AG10803 (cell line): ENCODE measurements at regions not wholly inside any gene's neighbourhood (a gene's known extent, or its start where the extent isn't known, plus 50 kb on each side); places are given as distances from the start of the nearest gene placed in this dataset.

Experiments used
- DNase-seq: peaks from one replicate; pipeline ENCODE4 v3.0.0; 2010; ENCODE audit warnings: low read depth
- H3K4me3 ChIP-seq: 2 replicates; pipeline ENCODE4 v1.5.1; 2011; ENCODE audit warnings: mild to moderate bottlenecking, low read length, control low read depth
- CTCF ChIP-seq: conservative IDR thresholded peaks from 2 replicates; pipeline ENCODE4 v1.5.1; 2011; ENCODE audit warnings: mild to moderate bottlenecking, low read length, control low read depth, inconsistent platforms

DNA sequence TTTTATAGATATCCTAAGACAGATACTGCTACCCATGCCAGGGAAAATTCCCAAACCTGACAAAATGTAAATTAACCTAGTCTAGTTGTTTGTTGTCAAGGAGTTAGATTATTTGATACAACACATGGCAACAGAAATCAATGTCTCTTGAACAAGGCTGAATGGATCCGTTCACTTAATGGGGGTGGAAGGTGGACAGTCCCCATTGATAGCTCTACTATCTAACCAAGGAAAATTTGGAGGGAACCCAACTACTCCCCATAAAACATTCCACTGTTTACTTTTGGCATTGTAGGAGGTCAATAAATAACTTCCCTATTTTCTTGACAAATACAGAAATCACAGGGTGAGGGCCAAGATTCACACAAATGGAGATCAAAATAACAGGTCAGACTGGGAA lies 117.9 kb upstream of the GRIA4 start:
- no peak overlapping the region for H3K4me3 ChIP-seq
- TF ChIP-seq CTCF = no peak
- DNase-seq = no peak

DNA sequence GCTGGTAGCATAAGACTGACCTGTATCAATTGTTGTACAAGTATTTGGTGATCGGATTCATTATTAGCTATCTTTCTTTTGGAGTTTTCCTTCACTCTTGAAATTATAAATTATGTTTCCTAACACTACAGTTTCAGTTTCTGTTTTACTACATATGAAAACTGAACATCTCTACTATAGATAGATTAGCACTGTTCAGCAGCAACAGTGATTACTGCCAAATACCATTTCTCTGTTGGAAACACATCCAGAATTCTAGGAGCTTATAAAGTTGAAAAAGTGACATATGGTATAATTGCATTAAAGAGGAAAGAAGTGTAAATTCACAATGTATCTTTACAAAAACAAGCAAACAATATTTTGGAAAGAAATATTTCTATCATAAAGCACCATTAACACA lies 118.5 kb upstream of the GRIA4 start:
- no peak for DNase-seq
- no peak for TF ChIP-seq CTCF
- H3K4me3 ChIP-seq = no peak overlapping the region

GRCh38 chr11:105490333-105490732 lies 119.5 kb upstream of the GRIA4 start:
- TF ChIP-seq CTCF = no peak
- no peak overlapping the region for H3K4me3 ChIP-seq
- no peak for DNase-seq

DNA sequence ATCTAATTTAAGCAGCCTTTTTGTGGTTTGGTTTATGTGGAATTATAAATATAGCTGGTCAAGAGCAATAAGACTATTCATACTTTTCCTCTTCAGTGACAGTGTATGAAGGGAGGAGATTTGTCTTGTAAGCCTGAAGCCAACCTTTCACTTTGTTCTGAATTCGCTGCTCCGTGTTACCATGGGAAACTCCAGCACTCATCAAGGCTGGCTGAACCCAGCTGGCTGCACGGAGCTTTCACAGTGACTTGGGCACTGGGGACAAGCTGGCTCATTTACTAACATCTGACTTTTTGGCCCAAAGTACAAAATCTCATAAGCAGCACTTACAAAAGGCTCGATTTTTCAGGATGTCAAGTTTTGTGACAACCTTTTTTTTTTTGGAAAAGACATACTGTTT lies 120.4 kb upstream of the GRIA4 start:
- no peak for DNase-seq
- H3K4me3 ChIP-seq = no peak overlapping the region
- TF ChIP-seq CTCF = no peak

DNA sequence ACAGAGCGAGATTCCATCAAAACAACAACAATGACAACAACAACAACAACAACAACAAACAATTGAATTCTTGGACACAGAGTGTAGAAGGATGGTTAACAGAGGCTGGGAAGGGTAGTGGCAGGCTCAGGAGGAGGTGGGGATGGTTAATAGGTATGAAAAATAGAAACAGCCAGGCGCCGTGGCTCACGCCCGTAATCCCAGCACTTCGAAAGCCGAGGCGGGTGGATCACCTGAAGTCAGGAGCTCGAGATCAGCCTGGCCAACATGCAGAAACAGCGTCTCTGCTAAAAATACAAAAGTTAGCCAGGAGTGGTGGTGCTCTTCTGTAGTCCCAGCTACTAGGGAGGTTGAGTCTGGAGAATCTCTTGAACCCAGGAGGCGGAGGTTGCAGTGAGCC lies 122.9 kb upstream of the GRIA4 start:
- no peak for TF ChIP-seq CTCF
- H3K4me3 ChIP-seq = no peak overlapping the region
- DNase-seq = no peak

GRCh38 chr11:105469931-105470330 lies 139.9 kb upstream of the GRIA4 start:
- DNase-seq = no peak
- no peak overlapping the region for H3K4me3 ChIP-seq
- TF ChIP-seq CTCF = no peak

GRCh38 chr11:105468154-105468553 lies 141.7 kb upstream of the GRIA4 start:
- DNase-seq = no peak
- no peak for TF ChIP-seq CTCF

More at GRCh38 chr11:105468154-105468553, 141.7 kb upstream of the GRIA4 start:
- H3K4me3 ChIP-seq = no peak overlapping the region
